Psoas muscle (tissue), 7 donors: ENCODE measurements at regions not wholly inside any gene's neighbourhood (a gene's known extent, or its start where the extent isn't known, plus 50 kb on each side); places are given as distances from the start of the nearest gene placed in this dataset.

Source experiments
- ATAC-seq, 4 donors: fragments of 200-7000 bp; cut with Tn5 transposase; one replicate each; pipeline ENCODE4 v1.9.1; 2020; ENCODE audit warnings: moderate library complexity in 3 of 4, mild to moderate bottlenecking in 2 of 4
- DNase-seq, 2 donors: peaks; one replicate each; pipeline ENCODE4 v3.0.0-alpha.2; 2020
- H3K27ac ChIP-seq: fragments of 200-600 bp; one replicate; pipeline ENCODE4 v1.8.0; 2022
- H3K27me3 ChIP-seq, 3 donors: fragments of 200-600 bp in 1 of 3; one replicate each; pipeline versions ENCODE4 v1.6.1 to v1.8.0; 2013 to 2022; ENCODE audit warnings: low read length in 2 of 3, mild to moderate bottlenecking in 2 of 3, moderate library complexity in 1 of 3; ENCODE audit not compliant: insufficient read depth in 3 of 3
- H3K36me3 ChIP-seq, 2 donors: fragments of 200-600 bp in 1 of 2; one replicate each; pipeline versions ENCODE4 v1.6.1 to v1.8.0; 2013 to 2022; ENCODE audit warnings: low read depth in 1 of 2, mild to moderate bottlenecking in 1 of 2, moderate library complexity in 1 of 2; ENCODE audit not compliant: insufficient read depth in 1 of 2
- H3K4me1 ChIP-seq: fragments of 200-600 bp; one replicate; pipeline ENCODE4 v1.8.0; 2022
- H3K4me3 ChIP-seq: fragments of 200-600 bp; one replicate; pipeline ENCODE4 v1.8.0; 2022; ENCODE audit warnings: mild to moderate bottlenecking
- H3K9me3 ChIP-seq: fragments of 200-600 bp; one replicate; pipeline ENCODE4 v1.8.0; 2022
- CTCF ChIP-seq: fragments of 200-600 bp; IDR thresholded peaks from one replicate; pipeline ENCODE4 v1.8.0; 2022; ENCODE audit warnings: antibody characterized with exemption
- WGBS, 3 donors: extraction: QIAGEN DNeasy Blood & Tissue Kit; methylation state at CpG; one replicate each; pipeline versions ENCODE4 v1.1.6 to v1.1.7; 2013; 5-methylcytosine and 5-hydroxymethylcytosine counted together
- intact Hi-C, 2 donors: fragments of 100-400 bp; cut with DNase I; formaldehyde crosslinking; loops; one replicate each; pipeline versions ENCODE4 v1.11.0 to v1.14.2; 2022
- donor health status: healthy with polysubstance abuse.
- donor health status: DM: no; HTN: no; CAD: no; lungs with moderate emphysema.
- donor health status: Bipolar disorder and iron deficiency.
- donor health status: healthy.
- donor health status: DM: yes; HTN: yes; CAD: no.
- donor health status: DM: no; HTN: no; CAD: no.
- donor health status: DM: yes; HTN: yes; CAD: no.

- intact Hi-C loops, result no loop called here
- H3K27ac ChIP-seq, result no peak overlapping the region
- 45 to 52% (median 52%) methylated on average over 6 of the region's 6 CpGs for WGBS, 3 donors
- H3K27me3 ChIP-seq, result peaks cover 0 to 7% (median 0%) of the 10 kb centered on the region in 3 donors
- DNase-seq (no peak), ATAC-seq (no peak)
- no peak for TF ChIP-seq CTCF
- H3K4me1 ChIP-seq, result no peaks in the 10 kb centered on the region
- no peaks in the 10 kb centered on the region for H3K36me3 ChIP-seq
- H3K9me3 ChIP-seq, result no peaks in the 10 kb centered on the region
- no peak overlapping the region for H3K4me3 ChIP-seq
These were observed 58.6 kb upstream of the MSX1 start for GRCh38 chr4:4800646-4801408.

- Histone ChIP-seq H3K9me3 (no peaks in the 10 kb centered on the region), H3K4me3 (no peak overlapping the region), H3K27me3 (peaks cover 0 to 3% (median 0%) of the 10 kb centered on the region in 3 donors), H3K4me1 (no peaks in the 10 kb centered on the region), H3K36me3 (no peaks in the 10 kb centered on the region), H3K27ac (no peak overlapping the region)
- ATAC-seq, result no peak
- no peak for DNase-seq
- 59 to 74% (median 63%) methylated on average over 1 of the region's 1 CpG for WGBS, 3 donors
- intact Hi-C loops, result no loop called here
- TF ChIP-seq CTCF, result no peak
These were observed 65.0 kb upstream of the MSX1 start for GRCh38 chr4:4794421-4794820.

GRCh38 chr4:4792466-4792865 lies 67.0 kb upstream of the MSX1 start:
- no peak for DNase-seq
- 57 to 73% (median 65%) methylated on average over 4 of the region's 4 CpGs for WGBS, 3 donors
- Histone ChIP-seq H3K4me1 (no peaks in the 10 kb centered on the region), H3K36me3 (no peaks in the 10 kb centered on the region), H3K27ac (no peak overlapping the region), H3K9me3 (no peaks in the 10 kb centered on the region), H3K4me3 (no peak overlapping the region), H3K27me3 (peaks cover 0 to 1% (median 0%) of the 10 kb centered on the region in 3 donors)
- no peak for TF ChIP-seq CTCF
- intact Hi-C loops, result no loop called here
- no peak for ATAC-seq

- 33 to 42% (median 34%) methylated on average over 13 to 14 of the region's 14 CpGs for WGBS, 3 donors
- intact Hi-C loops, result no loop called here
These were observed 68.0 kb upstream of the MSX1 start for GRCh38 chr4:4791299-4792111.

More at GRCh38 chr4:4791299-4792111, 68.0 kb upstream of the MSX1 start:
- TF ChIP-seq CTCF, result no peak
- ATAC-seq (no peak), DNase-seq (no peak)
- no peaks in the 10 kb centered on the region for H3K36me3 ChIP-seq
- H3K27ac ChIP-seq, result no peak overlapping the region
- no peak overlapping the region for H3K4me3 ChIP-seq
- H3K27me3 ChIP-seq, result peaks cover 0 to 1% (median 0%) of the 10 kb centered on the region in 3 donors
- no peaks in the 10 kb centered on the region for H3K9me3 ChIP-seq
- H3K4me1 ChIP-seq, result no peaks in the 10 kb centered on the region
